Activated CD4-positive, alpha-beta memory T cell treated with anti-CD3 and anti-CD28 coated beads, Interleukin-2, amount 10 ng/mL, durations not matched to agents 7 days and 5 days (primary cell): ENCODE measurements at regions not wholly inside any gene's neighbourhood (a gene's known extent, or its start where the extent isn't known, plus 50 kb on each side); places are given as distances from the start of the nearest gene placed in this dataset.

Experiments used
- CTCF ChIA-PET: fragments of 350-600 bp; sonication (Branson Sonifier 250); formaldehyde crosslinking; loops from one replicate; lab custom pipeline; 2021; ENCODE audit warnings: antibody characterized with exemption, inconsistent platforms; lab: Charles Lee
- POLR2A ChIA-PET: fragments of 350-600 bp; sonication (Branson Sonifier 250); formaldehyde crosslinking; loops from one replicate; lab custom pipeline; 2021; ENCODE audit warnings: antibody characterized with exemption; lab: Charles Lee
- DNase-seq: peaks from one replicate; pipeline ENCODE4 v3.0.0-alpha.2; 2020
- H3K27ac Mint-ChIP-seq: one replicate; pipeline ENCODE4 v1.8.0; 2021; ENCODE audit warnings: mild to moderate bottlenecking, mixed read lengths
- H3K27me3 Mint-ChIP-seq: one replicate; pipeline ENCODE4 v1.8.0; 2021; ENCODE audit warnings: mixed read lengths
- H3K36me3 Mint-ChIP-seq: one replicate; pipeline ENCODE4 v1.8.0; 2021; ENCODE audit warnings: low read depth, mixed read lengths
- H3K4me1 Mint-ChIP-seq: one replicate; pipeline ENCODE4 v1.8.0; 2021; ENCODE audit warnings: mixed read lengths
- H3K4me3 Mint-ChIP-seq: one replicate; pipeline ENCODE4 v1.8.0; 2021; ENCODE audit warnings: mild to moderate bottlenecking, mixed read lengths
- H3K9me3 Mint-ChIP-seq: one replicate; pipeline ENCODE4 v1.8.0; 2021; ENCODE audit warnings: mixed read lengths

- H3K27me3 Mint-ChIP-seq, result no peaks in the 10 kb centered on the region
- no peaks in the 10 kb centered on the region for H3K9me3 Mint-ChIP-seq
- CTCF ChIA-PET, result no interaction called here
Observed at GRCh38 chr5:107325866-107326265, 344.9 kb downstream of the EFNA5 start.

GRCh38 chr5:107324809-107325208 is 345.9 kb downstream of the EFNA5 start:
- Mint-ChIP-seq H3K36me3 (no peaks in the 10 kb centered on the region), H3K9me3 (no peaks in the 10 kb centered on the region), H3K4me1 (no peaks in the 10 kb centered on the region), H3K4me3 (no peak overlapping the region), H3K27ac (no peak overlapping the region), H3K27me3 (peaks cover 3% of the 10 kb centered on the region)
- DNase-seq, result no peak
- POLR2A ChIA-PET, result no interaction called here
- CTCF ChIA-PET, result no interaction called here

More at GRCh38 chr5:107325866-107326265, 344.9 kb downstream of the EFNA5 start:
- no peak overlapping the region for H3K4me3 Mint-ChIP-seq
- no peaks in the 10 kb centered on the region for H3K4me1 Mint-ChIP-seq
- POLR2A ChIA-PET, result no interaction called here
- DNase-seq, result no peak
- H3K36me3 Mint-ChIP-seq, result no peaks in the 10 kb centered on the region
- no peak overlapping the region for H3K27ac Mint-ChIP-seq

DNA sequence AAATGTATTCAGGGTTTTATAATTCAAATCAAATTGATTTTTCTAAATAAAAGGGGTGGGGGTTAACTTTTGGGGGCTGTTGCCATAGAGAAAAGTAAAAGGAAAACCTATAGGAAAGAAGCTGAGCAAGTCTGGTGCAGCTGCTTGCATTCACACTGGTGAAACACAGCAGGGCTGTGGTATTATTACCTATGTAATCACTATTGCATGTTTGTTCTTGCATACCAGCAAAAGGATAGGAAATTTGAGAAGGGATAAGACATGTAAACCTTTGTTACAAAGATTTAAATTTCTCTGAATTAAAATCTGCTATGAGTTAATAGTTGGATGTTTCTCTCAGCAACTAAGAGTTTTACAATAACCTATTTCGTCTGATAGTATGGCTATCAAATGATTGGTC is 346.7 kb downstream of the EFNA5 start:
- H3K27me3 Mint-ChIP-seq, result peaks cover 5% of the 10 kb centered on the region
- ChIA-PET POLR2A (no interaction called here), CTCF (no interaction called here)
- H3K4me3 Mint-ChIP-seq, result no peak overlapping the region
- no peaks in the 10 kb centered on the region for H3K4me1 Mint-ChIP-seq
- no peak for DNase-seq
- H3K36me3 Mint-ChIP-seq, result no peaks in the 10 kb centered on the region
- no peak overlapping the region for H3K27ac Mint-ChIP-seq
- H3K9me3 Mint-ChIP-seq, result no peaks in the 10 kb centered on the region

DNA sequence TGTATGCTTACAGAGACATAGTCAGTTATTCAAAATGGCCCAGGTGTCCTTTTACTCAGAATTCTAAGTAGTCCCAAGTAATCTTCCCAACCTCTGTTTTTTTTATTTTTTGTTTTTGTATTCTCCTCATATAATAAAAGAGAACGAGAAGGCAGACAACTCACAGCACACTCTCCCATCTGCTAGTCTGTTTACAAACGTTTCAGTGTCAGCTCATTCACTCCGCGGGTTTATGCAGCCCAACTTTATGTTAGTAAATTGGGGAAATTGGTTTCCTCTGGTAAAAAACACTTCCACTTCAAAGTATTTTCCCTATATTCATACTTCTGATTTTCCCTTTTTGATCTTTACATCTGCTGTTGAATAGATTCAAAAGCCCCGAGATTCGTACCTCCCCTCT is 347.2 kb downstream of the EFNA5 start:
- peaks cover 5% of the 10 kb centered on the region for H3K27me3 Mint-ChIP-seq
- no peaks in the 10 kb centered on the region for H3K36me3 Mint-ChIP-seq
- DNase-seq, result no peak
- POLR2A ChIA-PET, result no interaction called here
- H3K9me3 Mint-ChIP-seq, result no peaks in the 10 kb centered on the region
- H3K4me1 Mint-ChIP-seq, result no peaks in the 10 kb centered on the region
- H3K27ac Mint-ChIP-seq, result no peak overlapping the region
- H3K4me3 Mint-ChIP-seq, result no peak overlapping the region
- CTCF ChIA-PET, result no interaction called here

GRCh38 chr5:107322936-107323335 is 347.8 kb downstream of the EFNA5 start:
- no peak for DNase-seq
- Mint-ChIP-seq H3K4me3 (no peak overlapping the region), H3K27me3 (peaks cover 5% of the 10 kb centered on the region), H3K27ac (no peak overlapping the region), H3K9me3 (no peaks in the 10 kb centered on the region), H3K4me1 (no peaks in the 10 kb centered on the region), H3K36me3 (no peaks in the 10 kb centered on the region)
- ChIA-PET CTCF (no interaction called here), POLR2A (no interaction called here)

- ChIA-PET CTCF (no interaction called here), POLR2A (no interaction called here)
- no peak for DNase-seq
- Mint-ChIP-seq H3K4me1 (no peaks in the 10 kb centered on the region), H3K36me3 (no peaks in the 10 kb centered on the region), H3K9me3 (no peaks in the 10 kb centered on the region), H3K27ac (no peak overlapping the region), H3K4me3 (no peak overlapping the region), H3K27me3 (peaks cover 5% of the 10 kb centered on the region)
Observed at GRCh38 chr5:107321906-107322305, 348.8 kb downstream of the EFNA5 start.

DNA sequence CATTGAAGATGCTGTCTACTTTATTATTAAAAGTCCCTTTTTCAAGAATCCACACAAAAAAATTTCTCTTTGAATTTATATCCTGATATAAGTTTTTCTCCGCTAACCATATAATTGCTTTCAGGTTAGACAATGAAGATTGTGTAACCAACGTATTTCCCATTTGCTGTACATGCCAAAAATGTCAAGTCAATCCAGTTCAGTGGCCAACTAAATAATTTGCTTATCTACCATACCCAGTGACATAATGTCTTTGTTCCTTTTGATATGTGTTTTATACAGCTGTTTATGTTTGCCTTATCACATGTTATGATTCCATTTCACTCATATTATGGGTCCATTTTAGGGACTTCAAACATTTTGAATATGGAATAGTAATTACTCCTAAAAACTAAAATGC is 349.9 kb downstream of the EFNA5 start:
- ChIA-PET CTCF (no interaction called here), POLR2A (interaction anchor here (0.7 kb wide), 1 partner anchor 603 kb away, joined by 3 read pairs; no protein-coding TSS in a partner anchor)
- no peaks in the 10 kb centered on the region for H3K4me1 Mint-ChIP-seq
- H3K27ac Mint-ChIP-seq, result no peak overlapping the region
- H3K27me3 Mint-ChIP-seq, result peaks cover 9% of the 10 kb centered on the region
- DNase-seq, result no peak
- no peaks in the 10 kb centered on the region for H3K36me3 Mint-ChIP-seq
- H3K9me3 Mint-ChIP-seq, result no peaks in the 10 kb centered on the region
- no peak overlapping the region for H3K4me3 Mint-ChIP-seq

DNA sequence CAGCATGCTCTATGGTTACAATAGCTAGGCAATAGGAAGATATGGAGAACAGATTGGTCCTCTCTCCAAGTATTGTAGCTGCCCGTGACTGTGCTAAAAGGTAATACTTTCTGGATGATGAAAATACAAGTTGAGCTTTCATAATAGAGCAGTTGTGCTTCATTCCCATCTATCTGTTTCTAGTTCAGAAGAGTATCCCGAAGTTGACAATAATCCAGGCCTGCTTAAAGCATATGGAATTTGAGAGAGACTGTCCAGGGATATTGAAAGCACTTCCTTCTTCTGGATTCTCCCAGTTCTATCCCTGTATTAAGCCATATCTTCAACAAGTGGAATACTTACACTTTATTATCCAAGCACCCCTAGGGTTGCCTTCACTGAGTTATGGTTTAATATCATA is 350.4 kb downstream of the EFNA5 start:
- Mint-ChIP-seq H3K4me3 (no peak overlapping the region), H3K27ac (no peak overlapping the region), H3K27me3 (peaks cover 9% of the 10 kb centered on the region), H3K36me3 (no peaks in the 10 kb centered on the region), H3K4me1 (no peaks in the 10 kb centered on the region), H3K9me3 (no peaks in the 10 kb centered on the region)
- DNase-seq, result no peak
- POLR2A ChIA-PET, result no interaction called here
- CTCF ChIA-PET, result no interaction called here

DNA sequence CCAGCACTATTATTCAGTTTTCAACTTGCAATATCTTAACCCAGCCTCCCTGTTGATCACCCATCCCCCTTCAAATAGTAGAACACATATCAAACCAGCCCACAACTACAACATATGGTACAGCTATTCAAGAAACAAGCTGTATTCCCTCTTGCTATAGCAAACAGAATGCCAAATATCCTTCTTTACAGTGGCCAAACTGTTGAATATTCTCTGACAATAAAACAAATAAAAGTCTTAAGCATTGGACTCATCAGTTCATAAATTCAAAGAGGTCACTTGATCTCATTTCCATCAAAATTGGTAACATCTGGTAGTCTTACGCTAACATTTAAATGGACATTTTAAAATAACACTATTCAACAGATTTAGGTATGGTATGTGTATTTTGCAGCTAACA is 350.8 kb downstream of the EFNA5 start:
- no peaks in the 10 kb centered on the region for H3K9me3 Mint-ChIP-seq
- H3K27me3 Mint-ChIP-seq, result peaks cover 9% of the 10 kb centered on the region
- H3K4me1 Mint-ChIP-seq, result no peaks in the 10 kb centered on the region
- DNase-seq, result no peak
- H3K36me3 Mint-ChIP-seq, result no peaks in the 10 kb centered on the region
- ChIA-PET CTCF (no interaction called here), POLR2A (no interaction called here)
- no peak overlapping the region for H3K4me3 Mint-ChIP-seq
- H3K27ac Mint-ChIP-seq, result no peak overlapping the region

- Mint-ChIP-seq H3K9me3 (no peaks in the 10 kb centered on the region), H3K4me1 (no peaks in the 10 kb centered on the region), H3K27ac (no peak overlapping the region), H3K36me3 (no peaks in the 10 kb centered on the region), H3K27me3 (peaks cover 4% of the 10 kb centered on the region), H3K4me3 (no peak overlapping the region)
- DNase-seq, result no peak
- ChIA-PET CTCF (no interaction called here), POLR2A (no interaction called here)
Observed at GRCh38 chr5:107314330-107314729, 356.4 kb downstream of the EFNA5 start.

DNA sequence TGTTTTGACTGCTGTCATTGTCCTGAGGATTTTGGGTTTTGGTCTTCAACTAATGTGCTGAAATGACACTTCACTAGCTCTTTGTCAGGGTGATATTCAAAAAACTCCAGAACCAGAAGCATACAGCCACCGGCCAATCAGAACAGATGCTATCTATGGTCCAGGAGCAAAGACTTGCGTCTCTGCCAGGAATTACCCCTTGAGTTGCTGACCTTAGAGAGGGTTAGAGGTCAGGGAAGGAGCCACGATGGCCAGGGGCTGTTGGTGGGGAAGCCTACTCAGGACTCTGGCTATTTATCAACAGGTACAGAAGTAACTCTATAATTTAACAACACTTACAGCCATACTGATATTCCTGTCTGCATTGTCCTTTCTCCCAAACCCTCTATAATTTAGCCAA is 356.8 kb downstream of the EFNA5 start:
- H3K9me3 Mint-ChIP-seq, result no peaks in the 10 kb centered on the region
- POLR2A ChIA-PET, result no interaction called here
- no peak overlapping the region for H3K4me3 Mint-ChIP-seq
- DNase-seq, result no peak
- H3K27ac Mint-ChIP-seq, result no peak overlapping the region
- CTCF ChIA-PET, result no interaction called here
- H3K36me3 Mint-ChIP-seq, result no peaks in the 10 kb centered on the region
- H3K4me1 Mint-ChIP-seq, result no peaks in the 10 kb centered on the region
- peaks cover 4% of the 10 kb centered on the region for H3K27me3 Mint-ChIP-seq

DNA sequence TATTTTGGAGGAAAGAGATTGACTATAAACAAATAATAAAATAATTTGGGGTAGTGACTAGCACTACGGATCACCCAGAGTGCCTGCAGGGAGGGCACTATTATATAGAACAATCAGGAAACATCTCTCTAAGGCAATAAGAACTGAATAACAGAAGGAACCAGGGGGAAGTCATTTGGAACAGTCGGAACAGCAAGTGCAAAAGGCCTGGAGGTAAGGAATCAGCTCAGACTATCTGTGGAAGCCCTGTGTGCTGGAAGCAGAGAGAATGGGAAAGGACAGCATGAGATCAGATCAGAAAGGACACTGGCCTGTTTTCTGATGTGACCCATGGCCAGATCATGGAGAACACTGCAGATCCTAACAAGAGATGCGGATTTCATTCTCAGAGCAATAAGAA is 357.6 kb downstream of the EFNA5 start:
- ChIA-PET POLR2A (no interaction called here), CTCF (no interaction called here)
- DNase-seq, result no peak
- no peak overlapping the region for H3K27ac Mint-ChIP-seq
- no peaks in the 10 kb centered on the region for H3K4me1 Mint-ChIP-seq
- H3K9me3 Mint-ChIP-seq, result no peaks in the 10 kb centered on the region
- H3K36me3 Mint-ChIP-seq, result no peaks in the 10 kb centered on the region
- H3K27me3 Mint-ChIP-seq, result peaks cover 4% of the 10 kb centered on the region
- no peak overlapping the region for H3K4me3 Mint-ChIP-seq

- POLR2A ChIA-PET, result no interaction called here
Observed at GRCh38 chr5:107310181-107310580, 360.6 kb downstream of the EFNA5 start.

DNA sequence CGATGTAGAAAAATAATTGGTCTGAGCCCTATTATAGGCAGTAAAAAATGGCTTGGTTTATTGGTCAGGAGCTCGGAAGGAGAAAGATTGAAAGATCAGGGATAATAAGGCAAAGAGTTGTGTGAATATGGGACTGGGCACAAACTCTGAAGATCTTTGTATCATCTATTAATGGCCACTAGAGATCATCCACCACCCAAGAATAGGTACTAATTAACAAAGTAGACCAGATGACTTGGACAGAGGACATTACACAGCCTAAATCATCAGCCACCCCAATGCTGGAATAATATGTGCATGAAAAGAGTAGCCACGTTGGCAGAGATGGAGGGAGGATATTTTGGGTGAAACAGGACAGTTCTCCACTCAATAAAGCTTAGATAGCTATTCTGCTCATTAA is 364.1 kb downstream of the EFNA5 start:
- POLR2A ChIA-PET, result no interaction called here
- no peaks in the 10 kb centered on the region for H3K27me3 Mint-ChIP-seq

More at GRCh38 chr5:107310181-107310580, 360.6 kb downstream of the EFNA5 start:
- Mint-ChIP-seq H3K27ac (no peak overlapping the region), H3K9me3 (no peaks in the 10 kb centered on the region), H3K4me1 (no peaks in the 10 kb centered on the region), H3K27me3 (no peaks in the 10 kb centered on the region), H3K36me3 (no peaks in the 10 kb centered on the region), H3K4me3 (no peak overlapping the region)
- CTCF ChIA-PET, result no interaction called here
- DNase-seq, result no peak

DNA sequence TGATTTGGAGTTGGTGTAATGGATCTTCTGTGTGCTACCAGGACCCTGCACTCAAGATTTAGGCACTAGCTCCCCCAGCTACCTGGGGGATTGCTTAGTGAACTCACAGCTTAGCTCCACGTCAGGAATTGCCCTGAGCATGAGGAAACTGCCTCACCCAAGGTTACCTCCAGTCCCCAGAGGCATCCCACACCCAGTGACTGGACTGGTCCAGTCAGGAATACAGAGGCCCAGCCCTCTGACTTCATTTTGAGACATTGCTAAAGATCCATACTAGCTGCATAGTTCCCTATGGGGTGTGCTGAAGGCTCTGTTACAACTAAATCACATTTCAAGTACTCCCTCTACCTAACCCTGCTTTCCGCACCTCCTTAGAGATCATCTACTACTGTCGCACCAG is 364.7 kb downstream of the EFNA5 start:
- CTCF ChIA-PET, result no interaction called here
- no peaks in the 10 kb centered on the region for H3K9me3 Mint-ChIP-seq
- H3K4me1 Mint-ChIP-seq, result no peaks in the 10 kb centered on the region
- no peaks in the 10 kb centered on the region for H3K36me3 Mint-ChIP-seq
- H3K27me3 Mint-ChIP-seq, result no peaks in the 10 kb centered on the region
- POLR2A ChIA-PET, result no interaction called here
- no peak overlapping the region for H3K4me3 Mint-ChIP-seq
- H3K27ac Mint-ChIP-seq, result no peak overlapping the region
- DNase-seq, result no peak

More for the DNA sequence above, 364.1 kb downstream of the EFNA5 start:
- Mint-ChIP-seq H3K27ac (no peak overlapping the region), H3K36me3 (no peaks in the 10 kb centered on the region), H3K9me3 (no peaks in the 10 kb centered on the region), H3K4me3 (no peak overlapping the region), H3K4me1 (no peaks in the 10 kb centered on the region)
- DNase-seq, result no peak
- CTCF ChIA-PET, result no interaction called here
